Activated T-cell treated with anti-CD3 and anti-CD28 coated beads, Interleukin-2, amount 50 U/mL, for 72 hours (primary cell): ENCODE measurements at regions not wholly inside any gene's neighbourhood (a gene's known extent, or its start where the extent isn't known, plus 50 kb on each side); places are given as distances from the start of the nearest gene placed in this dataset.
"Not testable (repeated sequence)": the region's sequence is repeated elsewhere in the genome, so short reads cannot be mapped to it uniquely, and the experiment has no call there.

Experiments used
- ATAC-seq, 2 donors: fragments of 150-1000 bp; cut with Tn5 transposase; replicated peaks in 1 of 2; 2 replicates each; pipeline ENCODE4 v1.10.0; 2021; ENCODE audit warnings: moderate library complexity in 2 of 2, mild to moderate bottlenecking in 1 of 2
- DNase-seq, 2 donors: peaks; one replicate each; pipeline ENCODE4 v3.0.0; 2021 to 2022; ENCODE audit warnings: mixed read lengths in 1 of 2
- H3K27ac Mint-ChIP-seq: one replicate; pipeline ENCODE4 v1.8.0; 2022; ENCODE audit warnings: mild to moderate bottlenecking, moderate library complexity, mixed read lengths
- H3K27me3 Mint-ChIP-seq: one replicate; pipeline ENCODE4 v1.8.0; 2022; ENCODE audit warnings: low read depth, mixed read lengths
- H3K36me3 Mint-ChIP-seq, 2 donors: one replicate each; pipeline ENCODE4 v1.8.0; 2022; ENCODE audit warnings: mixed read lengths in 2 of 2, mild to moderate bottlenecking in 1 of 2; ENCODE audit not compliant: insufficient read depth in 2 of 2
- H3K4me1 Mint-ChIP-seq: one replicate; pipeline ENCODE4 v1.8.0; 2022; ENCODE audit warnings: low read depth, mixed read lengths
- H3K4me3 Mint-ChIP-seq, 2 donors: one replicate each; pipeline ENCODE4 v1.8.0; 2022; ENCODE audit warnings: mild to moderate bottlenecking in 2 of 2, mixed read lengths in 2 of 2, moderate library complexity in 2 of 2
- H3K9me3 Mint-ChIP-seq, 2 donors: one replicate each; pipeline ENCODE4 v1.8.0; 2022; ENCODE audit warnings: mixed read lengths in 2 of 2

- H3K27ac Mint-ChIP-seq, H3K9me3 Mint-ChIP-seq, ATAC-seq, H3K36me3 Mint-ChIP-seq, DNase-seq, H3K4me3 Mint-ChIP-seq: not testable (repeated sequence)
- peaks cover 10% of the 10 kb centered on the region for H3K27me3 Mint-ChIP-seq
- peaks cover 38% of the 10 kb centered on the region for H3K4me1 Mint-ChIP-seq
These were observed 96.2 kb downstream of the BDH1 start for GRCh38 chr3:197459571-197459970.

GRCh38 chr3:197458906-197459470 lies 96.8 kb downstream of the BDH1 start:
- no peaks in the 10 kb centered on the region for H3K9me3 Mint-ChIP-seq
- peaks cover 10% of the 10 kb centered on the region for H3K27me3 Mint-ChIP-seq
- peaks cover 38% of the 10 kb centered on the region for H3K4me1 Mint-ChIP-seq
- H3K4me3 Mint-ChIP-seq: peak overlapping the region in 1 of 2 donors; percentile 29
- H3K27ac Mint-ChIP-seq: peak overlapping the region; percentile 40
- H3K36me3 Mint-ChIP-seq: peaks cover 0 to 3% of the 10 kb centered on the region in 2 donors
- ATAC-seq: no peak
- no peak for DNase-seq

GRCh38 chr3:197458179-197458707 lies 97.5 kb downstream of the BDH1 start:
- H3K27me3 Mint-ChIP-seq: peaks cover 10% of the 10 kb centered on the region
- H3K4me1 Mint-ChIP-seq: peaks cover 30% of the 10 kb centered on the region
- H3K36me3 Mint-ChIP-seq: peaks cover 0 to 3% of the 10 kb centered on the region in 2 donors
- no peaks in the 10 kb centered on the region for H3K9me3 Mint-ChIP-seq
- no peak overlapping the region for H3K27ac Mint-ChIP-seq
- DNase-seq: peak; percentile 15 to 34
- H3K4me3 Mint-ChIP-seq: peak overlapping the region in 1 of 2 donors; percentile 29
- peak in 1 of 2 donors; percentile 53 for ATAC-seq

GRCh38 chr3:197456261-197457091 lies 99.3 kb downstream of the BDH1 start:
- ATAC-seq (peak; percentile 70 to 90), DNase-seq (peak; percentile 66 to 73)
- Mint-ChIP-seq H3K4me3 (peak overlapping the region; percentile 84 to 90), H3K4me1 (peaks cover 16% of the 10 kb centered on the region), H3K27me3 (peaks cover 10% of the 10 kb centered on the region), H3K9me3 (no peaks in the 10 kb centered on the region), H3K36me3 (peaks cover 0 to 3% of the 10 kb centered on the region in 2 donors), H3K27ac (peak overlapping the region; percentile 91)

GRCh38 chr3:197454841-197455240 lies 100.9 kb downstream of the BDH1 start:
- H3K4me1 Mint-ChIP-seq: peaks cover 16% of the 10 kb centered on the region
- not testable (repeated sequence) for ATAC-seq, H3K9me3 Mint-ChIP-seq, DNase-seq, H3K36me3 Mint-ChIP-seq, H3K27ac Mint-ChIP-seq
- H3K27me3 Mint-ChIP-seq: peaks cover 10% of the 10 kb centered on the region
- H3K4me3 Mint-ChIP-seq: peak overlapping the region in 1 of 2 donors; percentile 84

GRCh38 chr3:197454014-197454413 lies 101.8 kb downstream of the BDH1 start:
- ATAC-seq (peak; percentile 52 to 56), DNase-seq (no peak)
- H3K36me3 Mint-ChIP-seq: peaks cover 0 to 3% of the 10 kb centered on the region in 2 donors
- H3K27me3 Mint-ChIP-seq: peaks cover 12% of the 10 kb centered on the region
- H3K4me3 Mint-ChIP-seq: no peak overlapping the region
- no peaks in the 10 kb centered on the region for H3K9me3 Mint-ChIP-seq
- no peak overlapping the region for H3K27ac Mint-ChIP-seq
- H3K4me1 Mint-ChIP-seq: peaks cover 16% of the 10 kb centered on the region

- H3K27ac Mint-ChIP-seq: no peak overlapping the region
- no peak for DNase-seq
- H3K27me3 Mint-ChIP-seq: peaks cover 14% of the 10 kb centered on the region
- no peaks in the 10 kb centered on the region for H3K36me3 Mint-ChIP-seq
- no peaks in the 10 kb centered on the region for H3K9me3 Mint-ChIP-seq
- ATAC-seq: no peak
- peaks cover 16% of the 10 kb centered on the region for H3K4me1 Mint-ChIP-seq
- H3K4me3 Mint-ChIP-seq: no peak overlapping the region
These were observed 105.0 kb downstream of the BDH1 start for GRCh38 chr3:197450810-197451209.

- ATAC-seq (no peak), DNase-seq (no peak)
- peaks cover 17% of the 10 kb centered on the region for H3K4me1 Mint-ChIP-seq
- no peaks in the 10 kb centered on the region for H3K9me3 Mint-ChIP-seq
- H3K4me3 Mint-ChIP-seq: no peak overlapping the region
- H3K27me3 Mint-ChIP-seq: peaks cover 9% of the 10 kb centered on the region
- H3K27ac Mint-ChIP-seq: no peak overlapping the region
- H3K36me3 Mint-ChIP-seq: no peaks in the 10 kb centered on the region
These were observed 105.5 kb downstream of the BDH1 start for GRCh38 chr3:197450308-197450707.

- H3K4me1 Mint-ChIP-seq: peaks cover 25% of the 10 kb centered on the region
- ATAC-seq, H3K9me3 Mint-ChIP-seq: not testable (repeated sequence)
These were observed 106.6 kb downstream of the BDH1 start for GRCh38 chr3:197449181-197449580.

GRCh38 chr3:197447781-197448180 lies 108.0 kb downstream of the BDH1 start:
- ATAC-seq: peak in 1 of 2 donors; percentile 41
- H3K9me3 Mint-ChIP-seq, DNase-seq, H3K4me3 Mint-ChIP-seq, H3K36me3 Mint-ChIP-seq, H3K27me3 Mint-ChIP-seq, H3K27ac Mint-ChIP-seq: not testable (repeated sequence)
- peaks cover 25% of the 10 kb centered on the region for H3K4me1 Mint-ChIP-seq

More at GRCh38 chr3:197449181-197449580, 106.6 kb downstream of the BDH1 start:
- not testable (repeated sequence) for DNase-seq, H3K36me3 Mint-ChIP-seq, H3K27me3 Mint-ChIP-seq, H3K4me3 Mint-ChIP-seq, H3K27ac Mint-ChIP-seq

- Mint-ChIP-seq H3K4me1 (peaks cover 25% of the 10 kb centered on the region), H3K36me3 (no peaks in the 10 kb centered on the region), H3K9me3 (no peaks in the 10 kb centered on the region), H3K4me3 (no peak overlapping the region), H3K27ac (no peak overlapping the region), H3K27me3 (peaks cover 15% of the 10 kb centered on the region)
- no peak for ATAC-seq
- DNase-seq: no peak
These were observed 108.7 kb downstream of the BDH1 start for GRCh38 chr3:197447057-197447456.

- Mint-ChIP-seq H3K27ac (no peak overlapping the region), H3K4me3 (no peak overlapping the region), H3K27me3 (peaks cover 19% of the 10 kb centered on the region), H3K4me1 (peaks cover 25% of the 10 kb centered on the region), H3K9me3 (no peaks in the 10 kb centered on the region), H3K36me3 (no peaks in the 10 kb centered on the region)
- ATAC-seq (no peak), DNase-seq (no peak)
These were observed 109.1 kb downstream of the BDH1 start for GRCh38 chr3:197446700-197447056.

- Mint-ChIP-seq H3K9me3 (no peaks in the 10 kb centered on the region), H3K27me3 (peaks cover 22% of the 10 kb centered on the region), H3K36me3 (no peaks in the 10 kb centered on the region), H3K4me3 (no peak overlapping the region), H3K4me1 (peaks cover 25% of the 10 kb centered on the region), H3K27ac (no peak overlapping the region)
- ATAC-seq (no peak), DNase-seq (no peak)
These were observed 109.7 kb downstream of the BDH1 start for GRCh38 chr3:197445896-197446699.
